ENCODE measurements at regions not wholly inside any gene's neighbourhood (a gene's known extent, or its start where the extent isn't known, plus 50 kb on each side); places are given as distances from the start of the nearest gene placed in this dataset.

GRCh38 chr16:73161977-73162376, 114.0 kb upstream of the ZFHX3 start:
- H3K27ac ChIP-seq, result no peak overlapping the region
- H3K4me1 ChIP-seq, result peaks cover 0 to 9% (median 4%) of the 10 kb centered on the region in 6 donors
- no peak overlapping the region for H3K4me3 ChIP-seq
- no peak for TF ChIP-seq POLR2A (IDR thresholded peaks at IDR 0.05)
- no peak for TF ChIP-seq CTCF (IDR thresholded peaks at IDR 0.05 in 8 of 11, conservative IDR thresholded peaks at IDR 0.05 in 3 of 11)
- TF ChIP-seq POLR2AphosphoS5 (IDR thresholded peaks at IDR 0.05), result no peak
- no peak for DNase-seq
- no peaks in the 10 kb centered on the region for H3K9me3 ChIP-seq
- 80 to 87% (median 84%) methylated on average over 4 of the region's 4 CpGs for WGBS, 5 donors
- H3K27me3 ChIP-seq (replicated peaks in 1 of 7), result no peaks in the 10 kb centered on the region
- intact Hi-C loops (cut with DNase I; ENCODE audit: low total_unique reads), result no loop called here
- H3K36me3 ChIP-seq, result no peaks in the 10 kb centered on the region

GRCh38 chr16:73159296-73159695, 111.4 kb upstream of the ZFHX3 start:
- no peak for TF ChIP-seq POLR2AphosphoS5 (IDR thresholded peaks at IDR 0.05)
- no peak for TF ChIP-seq CTCF (IDR thresholded peaks at IDR 0.05 in 8 of 11, conservative IDR thresholded peaks at IDR 0.05 in 3 of 11)
- no peak for TF ChIP-seq POLR2A (IDR thresholded peaks at IDR 0.05)
- WGBS, 5 donors, result 80 to 91% (median 86%) methylated on average over 5 of the region's 5 CpGs
- peaks cover 0 to 6% (median 4%) of the 10 kb centered on the region in 6 donors for H3K4me1 ChIP-seq
- no peaks in the 10 kb centered on the region for H3K9me3 ChIP-seq
- H3K27me3 ChIP-seq (replicated peaks in 1 of 7), result no peaks in the 10 kb centered on the region
- intact Hi-C loops (cut with DNase I; ENCODE audit: low total_unique reads), result no loop called here
- no peak for DNase-seq
- H3K4me3 ChIP-seq, result no peak overlapping the region
- no peak overlapping the region for H3K27ac ChIP-seq
- no peaks in the 10 kb centered on the region for H3K36me3 ChIP-seq

GRCh38 chr16:73157861-73158260, 109.9 kb upstream of the ZFHX3 start:
- no peak overlapping the region for H3K4me3 ChIP-seq
- peaks cover 0 to 10% (median 0%) of the 10 kb centered on the region in 7 donors for H3K27me3 ChIP-seq (replicated peaks in 1 of 7)
- 62 to 80% (median 75%) methylated on average over 3 of the region's 3 CpGs for WGBS, 5 donors
- intact Hi-C loops (cut with DNase I; ENCODE audit: low total_unique reads), result no loop called here
- H3K36me3 ChIP-seq, result no peaks in the 10 kb centered on the region
- H3K27ac ChIP-seq, result no peak overlapping the region
- DNase-seq, result no peak
- no peaks in the 10 kb centered on the region for H3K9me3 ChIP-seq
- peaks cover 0 to 20% (median 10%) of the 10 kb centered on the region in 6 donors for H3K4me1 ChIP-seq
- no peak for TF ChIP-seq POLR2A (IDR thresholded peaks at IDR 0.05)
- TF ChIP-seq POLR2AphosphoS5 (IDR thresholded peaks at IDR 0.05), result no peak
- no peak for TF ChIP-seq CTCF (IDR thresholded peaks at IDR 0.05 in 8 of 11, conservative IDR thresholded peaks at IDR 0.05 in 3 of 11)

GRCh38 chr16:73154063-73154870, 106.3 kb upstream of the ZFHX3 start:
- WGBS, 5 donors, result 17 to 26% (median 21%) methylated on average over 10 of the region's 10 CpGs
- H3K27me3 ChIP-seq (replicated peaks in 1 of 7), result peaks cover 0 to 12% (median 0%) of the 10 kb centered on the region in 7 donors
- no peaks in the 10 kb centered on the region for H3K36me3 ChIP-seq
- H3K9me3 ChIP-seq, result no peaks in the 10 kb centered on the region
- peak in 2 of 3 donors; percentile 46 to 68 for TF ChIP-seq POLR2AphosphoS5 (IDR thresholded peaks at IDR 0.05)
- no peak for TF ChIP-seq POLR2A (IDR thresholded peaks at IDR 0.05)
- no peak for TF ChIP-seq CTCF (IDR thresholded peaks at IDR 0.05 in 8 of 11, conservative IDR thresholded peaks at IDR 0.05 in 3 of 11)
- peaks cover 0 to 40% (median 16%) of the 10 kb centered on the region in 6 donors for H3K4me1 ChIP-seq
- peak; percentile 78 for DNase-seq
- H3K4me3 ChIP-seq, result no peak overlapping the region
- intact Hi-C loops (cut with DNase I; ENCODE audit: low total_unique reads), result no loop called here
- H3K27ac ChIP-seq, result peak overlapping the region in 6 of 8 donors; percentile 2 to 75 (median 58)

Measured in spleen (tissue), 11 donors.